Smooth muscle cell (in vitro differentiated cells): ENCODE measurements at regions not wholly inside any gene's neighbourhood (a gene's known extent, or its start where the extent isn't known, plus 50 kb on each side); places are given as distances from the start of the nearest gene placed in this dataset.

ENCODE experiments used
- DNase-seq: peaks from one replicate; lab custom pipeline; 2025; ENCODE audit not compliant: unreplicated experiment; lab: John Stamatoyannopoulos, UW
- H2AFZ ChIP-seq: fragments of 200-600 bp; sonication (generic); 2 replicates; pipeline ENCODE4 v1.6.0; 2016; ENCODE audit warnings: antibody characterized with exemption, low read depth, mild to moderate bottlenecking
- H3F3A ChIP-seq: fragments of 200-600 bp; sonication (generic); 2 replicates; pipeline ENCODE4 v1.6.0; 2017; ENCODE audit warnings: antibody characterized with exemption, low read depth
- H3K27ac ChIP-seq: fragments of 200-600 bp; sonication (generic); 2 replicates; pipeline ENCODE4 v1.5.1; 2016; ENCODE audit warnings: low read depth, mild to moderate bottlenecking
- H3K27me3 ChIP-seq: fragments of 200-600 bp; sonication (generic); 2 replicates; pipeline ENCODE4 v1.6.1; 2016; ENCODE audit warnings: low read depth, mild to moderate bottlenecking
- H3K36me3 ChIP-seq: fragments of 200-600 bp; sonication (generic); 2 replicates; pipeline ENCODE4 v1.5.1; 2016; ENCODE audit warnings: low read depth
- H3K4me1 ChIP-seq: fragments of 200-600 bp; sonication (generic); 2 replicates; pipeline ENCODE4 v1.5.1; 2016; ENCODE audit warnings: low read depth
- H3K4me2 ChIP-seq: fragments of 200-600 bp; sonication (generic); 2 replicates; pipeline ENCODE4 v1.6.0; 2016; ENCODE audit warnings: mild to moderate bottlenecking
- H3K4me3 ChIP-seq: fragments of 200-600 bp; sonication (generic); 2 replicates; pipeline ENCODE4 v1.5.1; 2016; ENCODE audit warnings: mild to moderate bottlenecking
- H3K79me2 ChIP-seq: fragments of 200-600 bp; sonication (generic); 2 replicates; pipeline ENCODE4 v1.6.0; 2016; ENCODE audit warnings: low read depth, mild to moderate bottlenecking
- H3K9ac ChIP-seq: fragments of 200-600 bp; sonication (generic); 2 replicates; pipeline ENCODE4 v1.6.0; 2016; ENCODE audit warnings: low read depth
- H3K9me3 ChIP-seq: fragments of 200-600 bp; sonication (generic); replicated peaks from 2 replicates; pipeline ENCODE4 v1.5.1; 2016; ENCODE audit warnings: low read depth
- H4K20me1 ChIP-seq: fragments of 200-600 bp; sonication (generic); 2 replicates; pipeline ENCODE4 v1.6.0; 2016; ENCODE audit warnings: low read depth
- CTCF ChIP-seq: fragments of 200-600 bp; sonication (generic); IDR thresholded peaks from 2 replicates; pipeline ENCODE4 v1.5.1; 2017; ENCODE audit warnings: borderline replicate concordance, mild to moderate bottlenecking, antibody characterized with exemption; ENCODE audit not compliant: insufficient read depth, poor library complexity, severe bottlenecking
- WGBS: methylation state at CpG from one replicate; pipeline ENCODE4 v1.1.7; 2016; ENCODE audit warnings: low lambda C conversion rate; 5-methylcytosine and 5-hydroxymethylcytosine counted together

- Histone ChIP-seq H3K27ac (no peak overlapping the region), H2AFZ (no peak overlapping the region), H3K36me3 (no peaks in the 10 kb centered on the region), H3F3A (no peaks in the 10 kb centered on the region), H3K4me1 (no peaks in the 10 kb centered on the region), H3K4me2 (no peak overlapping the region), H3K27me3 (no peaks in the 10 kb centered on the region), H3K4me3 (no peak overlapping the region), H4K20me1 (no peaks in the 10 kb centered on the region), H3K9ac (no peak overlapping the region), H3K79me2 (no peaks in the 10 kb centered on the region), H3K9me3 (no peaks in the 10 kb centered on the region)
- no peak for TF ChIP-seq CTCF
- no peak for DNase-seq
- WGBS, result 93% methylated on average over 2 of the region's 2 CpGs
Observed at GRCh38 chr3:18778598-18778997, 353.5 kb upstream of the SATB1 start.

- Histone ChIP-seq H3K79me2 (no peaks in the 10 kb centered on the region), H3F3A (no peaks in the 10 kb centered on the region), H3K27me3 (no peaks in the 10 kb centered on the region), H3K9ac (no peak overlapping the region), H3K4me2 (no peak overlapping the region), H3K27ac (no peak overlapping the region), H3K36me3 (no peaks in the 10 kb centered on the region), H3K9me3 (no peaks in the 10 kb centered on the region), H3K4me3 (no peak overlapping the region), H3K4me1 (no peaks in the 10 kb centered on the region), H4K20me1 (no peaks in the 10 kb centered on the region), H2AFZ (no peak overlapping the region)
- TF ChIP-seq CTCF, result no peak
- no peak for DNase-seq
Observed at GRCh38 chr3:18778094-18778493, 353.0 kb upstream of the SATB1 start.

- Histone ChIP-seq H3K79me2 (no peaks in the 10 kb centered on the region), H3K27ac (no peak overlapping the region), H3K27me3 (no peaks in the 10 kb centered on the region), H3K36me3 (no peaks in the 10 kb centered on the region), H4K20me1 (no peaks in the 10 kb centered on the region), H3F3A (no peaks in the 10 kb centered on the region), H3K4me3 (no peak overlapping the region), H3K9me3 (no peaks in the 10 kb centered on the region), H2AFZ (no peak overlapping the region), H3K4me2 (no peak overlapping the region), H3K4me1 (no peaks in the 10 kb centered on the region), H3K9ac (no peak overlapping the region)
- no peak for TF ChIP-seq CTCF
- 92% methylated on average over 2 of the region's 2 CpGs for WGBS
- DNase-seq, result no peak
Observed at GRCh38 chr3:18775501-18775900, 350.4 kb upstream of the SATB1 start.

GRCh38 chr3:18774319-18775088 lies 349.4 kb upstream of the SATB1 start:
- TF ChIP-seq CTCF, result no peak

More at GRCh38 chr3:18774319-18775088, 349.4 kb upstream of the SATB1 start:
- Histone ChIP-seq H3K9ac (no peak overlapping the region), H3K36me3 (no peaks in the 10 kb centered on the region), H4K20me1 (no peaks in the 10 kb centered on the region), H3K27me3 (no peaks in the 10 kb centered on the region), H3F3A (no peaks in the 10 kb centered on the region), H3K4me3 (no peak overlapping the region), H2AFZ (no peak overlapping the region), H3K4me2 (no peak overlapping the region), H3K4me1 (no peaks in the 10 kb centered on the region), H3K27ac (no peak overlapping the region), H3K9me3 (no peaks in the 10 kb centered on the region), H3K79me2 (no peaks in the 10 kb centered on the region)
- WGBS, result 81% methylated on average over 2 of the region's 2 CpGs
- no peak for DNase-seq
